ENCODE measurements at regions not wholly inside any gene's neighbourhood (a gene's known extent, or its start where the extent isn't known, plus 50 kb on each side); places are given as distances from the start of the nearest gene placed in this dataset.

DNA sequence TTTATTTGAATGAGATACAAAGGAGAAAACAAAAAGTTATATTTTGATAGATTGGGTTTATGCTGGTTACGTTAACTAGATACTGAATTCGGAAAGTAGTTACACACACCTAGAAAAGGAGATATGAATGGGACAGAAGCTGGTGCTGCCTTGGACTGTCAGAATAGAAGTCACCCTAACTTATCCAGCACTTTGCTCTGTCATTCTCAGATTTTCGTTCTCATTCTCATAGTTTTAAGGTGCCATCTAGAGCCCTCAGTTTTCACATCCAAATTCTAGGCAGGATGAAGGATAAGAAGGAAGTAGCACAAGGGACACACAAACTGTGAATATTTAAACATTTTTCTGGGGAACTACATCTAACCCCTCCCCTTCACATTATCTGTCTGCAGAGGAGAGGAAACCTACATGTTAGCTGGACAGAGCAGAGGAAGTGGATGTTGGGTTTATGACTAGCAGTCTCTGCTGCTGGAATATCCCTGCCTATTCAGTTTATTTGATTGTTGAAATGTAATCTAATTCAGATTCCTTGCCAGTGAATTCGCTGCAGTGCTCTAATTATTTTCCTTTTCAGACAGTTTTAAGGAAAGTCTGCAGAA, 521.9 kb downstream of the FAT4 start:
- ChIA-PET POLR2A (no interaction called here), CTCF (no interaction called here)
- no peaks in the 10 kb centered on the region for H3K9me3 Mint-ChIP-seq
- TF ChIP-seq, protein P1, sequence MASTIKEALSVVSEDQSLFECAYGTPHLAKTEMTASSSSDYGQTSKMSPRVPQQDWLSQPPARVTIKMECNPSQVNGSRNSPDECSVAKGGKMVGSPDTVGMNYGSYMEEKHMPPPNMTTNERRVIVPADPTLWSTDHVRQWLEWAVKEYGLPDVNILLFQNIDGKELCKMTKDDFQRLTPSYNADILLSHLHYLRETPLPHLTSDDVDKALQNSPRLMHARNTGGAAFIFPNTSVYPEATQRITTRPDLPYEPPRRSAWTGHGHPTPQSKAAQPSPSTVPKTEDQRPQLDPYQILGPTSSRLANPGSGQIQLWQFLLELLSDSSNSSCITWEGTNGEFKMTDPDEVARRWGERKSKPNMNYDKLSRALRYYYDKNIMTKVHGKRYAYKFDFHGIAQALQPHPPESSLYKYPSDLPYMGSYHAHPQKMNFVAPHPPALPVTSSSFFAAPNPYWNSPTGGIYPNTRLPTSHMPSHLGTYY (CRISPR knock-in tag; IDR thresholded peaks at IDR 0.05): no peak
- TF ChIP-seq, protein P2, sequence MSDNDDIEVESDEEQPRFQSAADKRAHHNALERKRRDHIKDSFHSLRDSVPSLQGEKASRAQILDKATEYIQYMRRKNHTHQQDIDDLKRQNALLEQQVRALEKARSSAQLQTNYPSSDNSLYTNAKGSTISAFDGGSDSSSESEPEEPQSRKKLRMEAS (CRISPR knock-in tag; IDR thresholded peaks at IDR 0.05): no peak
- no peak for TF ChIP-seq JAZF1 (CRISPR knock-in tag; IDR thresholded peaks at IDR 0.05)
- no peak for TF ChIP-seq HMGA2 (CRISPR knock-in tag; IDR thresholded peaks at IDR 0.05)
- TF ChIP-seq PRRX2 (CRISPR knock-in tag; IDR thresholded peaks at IDR 0.05): no peak
- no peak for TF ChIP-seq ZNF396 (CRISPR knock-in tag; IDR thresholded peaks at IDR 0.05; ENCODE audit: borderline replicate concordance)
- TF ChIP-seq MYBL2 (CRISPR knock-in tag; IDR thresholded peaks at IDR 0.05): no peak
- TF ChIP-seq ZNF317 (CRISPR knock-in tag; IDR thresholded peaks at IDR 0.05; ENCODE audit: borderline replicate concordance, low read depth): no peak
- TF ChIP-seq RELA (CRISPR knock-in tag; IDR thresholded peaks at IDR 0.05; ENCODE audit: borderline replicate concordance): no peak
- TF ChIP-seq GABPB1 (CRISPR knock-in tag; IDR thresholded peaks at IDR 0.05): no peak
- TF ChIP-seq, protein P3, sequence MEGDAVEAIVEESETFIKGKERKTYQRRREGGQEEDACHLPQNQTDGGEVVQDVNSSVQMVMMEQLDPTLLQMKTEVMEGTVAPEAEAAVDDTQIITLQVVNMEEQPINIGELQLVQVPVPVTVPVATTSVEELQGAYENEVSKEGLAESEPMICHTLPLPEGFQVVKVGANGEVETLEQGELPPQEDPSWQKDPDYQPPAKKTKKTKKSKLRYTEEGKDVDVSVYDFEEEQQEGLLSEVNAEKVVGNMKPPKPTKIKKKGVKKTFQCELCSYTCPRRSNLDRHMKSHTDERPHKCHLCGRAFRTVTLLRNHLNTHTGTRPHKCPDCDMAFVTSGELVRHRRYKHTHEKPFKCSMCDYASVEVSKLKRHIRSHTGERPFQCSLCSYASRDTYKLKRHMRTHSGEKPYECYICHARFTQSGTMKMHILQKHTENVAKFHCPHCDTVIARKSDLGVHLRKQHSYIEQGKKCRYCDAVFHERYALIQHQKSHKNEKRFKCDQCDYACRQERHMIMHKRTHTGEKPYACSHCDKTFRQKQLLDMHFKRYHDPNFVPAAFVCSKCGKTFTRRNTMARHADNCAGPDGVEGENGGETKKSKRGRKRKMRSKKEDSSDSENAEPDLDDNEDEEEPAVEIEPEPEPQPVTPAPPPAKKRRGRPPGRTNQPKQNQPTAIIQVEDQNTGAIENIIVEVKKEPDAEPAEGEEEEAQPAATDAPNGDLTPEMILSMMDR (IDR thresholded peaks at IDR 0.05): no peak
- TF ChIP-seq ZNF138 (CRISPR knock-in tag; conservative IDR thresholded peaks at IDR 0.05): no peak
- TF ChIP-seq, protein P4, sequence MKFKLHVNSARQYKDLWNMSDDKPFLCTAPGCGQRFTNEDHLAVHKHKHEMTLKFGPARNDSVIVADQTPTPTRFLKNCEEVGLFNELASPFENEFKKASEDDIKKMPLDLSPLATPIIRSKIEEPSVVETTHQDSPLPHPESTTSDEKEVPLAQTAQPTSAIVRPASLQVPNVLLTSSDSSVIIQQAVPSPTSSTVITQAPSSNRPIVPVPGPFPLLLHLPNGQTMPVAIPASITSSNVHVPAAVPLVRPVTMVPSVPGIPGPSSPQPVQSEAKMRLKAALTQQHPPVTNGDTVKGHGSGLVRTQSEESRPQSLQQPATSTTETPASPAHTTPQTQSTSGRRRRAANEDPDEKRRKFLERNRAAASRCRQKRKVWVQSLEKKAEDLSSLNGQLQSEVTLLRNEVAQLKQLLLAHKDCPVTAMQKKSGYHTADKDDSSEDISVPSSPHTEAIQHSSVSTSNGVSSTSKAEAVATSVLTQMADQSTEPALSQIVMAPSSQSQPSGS (CRISPR knock-in tag; IDR thresholded peaks at IDR 0.05; ENCODE audit: borderline replicate concordance, low read depth): no peak
- TF ChIP-seq FOXJ3 (CRISPR knock-in tag; IDR thresholded peaks at IDR 0.05; ENCODE audit: borderline replicate concordance): no peak
- TF ChIP-seq FOXK1 (CRISPR knock-in tag; IDR thresholded peaks at IDR 0.05): no peak
- TF ChIP-seq ZNF416 (CRISPR knock-in tag; IDR thresholded peaks at IDR 0.05): no peak
- TF ChIP-seq JUN (CRISPR knock-in tag; IDR thresholded peaks at IDR 0.05): no peak
- H3K27me3 Mint-ChIP-seq (ENCODE audit: low read depth): no peaks in the 10 kb centered on the region
- peak; percentile 24; the same call in 1 of the 2 replicates for ATAC-seq
- no peak overlapping the region for H3K4me3 Mint-ChIP-seq
- DNase-seq (ENCODE audit: low spot score): no peak
- no peaks in the 10 kb centered on the region for H3K36me3 Mint-ChIP-seq
- no peak overlapping the region for H3K27ac Mint-ChIP-seq
- H3K4me1 Mint-ChIP-seq: no peaks in the 10 kb centered on the region

DNA sequence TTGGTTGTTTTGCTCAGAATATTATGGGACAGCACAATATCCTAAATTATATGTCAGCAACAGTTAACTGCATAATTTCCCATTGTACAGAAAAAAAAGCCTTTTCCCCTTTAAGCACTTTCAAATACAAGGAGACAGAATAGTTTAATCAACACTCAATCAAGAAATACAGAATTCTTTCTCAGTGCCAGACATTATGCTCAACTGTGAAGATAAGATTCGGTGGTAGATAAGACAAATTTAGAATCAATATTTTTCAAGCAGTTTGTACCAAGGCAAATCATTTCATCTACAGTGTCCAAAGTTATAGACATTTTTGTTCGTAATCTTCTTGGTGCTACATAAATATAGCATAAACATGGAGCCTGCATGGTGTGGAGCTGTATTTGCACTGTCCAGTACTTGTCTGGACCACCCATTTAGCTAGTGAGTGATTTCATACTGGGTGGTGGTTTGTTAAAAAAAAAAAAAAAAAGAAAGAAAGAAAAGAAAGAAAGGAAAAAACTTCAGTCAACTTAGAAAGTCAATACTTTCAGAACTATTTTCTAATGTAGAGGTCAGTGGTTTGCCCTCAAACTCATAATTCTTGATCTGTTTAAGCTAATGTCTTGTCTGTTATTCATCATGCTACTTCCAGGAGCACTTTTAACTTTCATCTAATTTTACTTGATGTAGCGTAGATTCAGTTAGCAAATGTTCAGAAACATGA, 522.9 kb downstream of the FAT4 start:
- no peaks in the 10 kb centered on the region for H3K36me3 Mint-ChIP-seq
- H3K4me3 Mint-ChIP-seq: no peak overlapping the region
- ATAC-seq: no peak
- no peak for DNase-seq (ENCODE audit: low spot score)
- CTCF ChIA-PET: no interaction called here
- H3K9me3 Mint-ChIP-seq: no peaks in the 10 kb centered on the region
- POLR2A ChIA-PET: no interaction called here
- no peak overlapping the region for H3K27ac Mint-ChIP-seq
- H3K4me1 Mint-ChIP-seq: no peaks in the 10 kb centered on the region
- no peaks in the 10 kb centered on the region for H3K27me3 Mint-ChIP-seq (ENCODE audit: low read depth)
- no peak for TF ChIP-seq ZNF263 (CRISPR knock-in tag; IDR thresholded peaks at IDR 0.05; ENCODE audit: low read depth)
- TF ChIP-seq, protein P5, sequence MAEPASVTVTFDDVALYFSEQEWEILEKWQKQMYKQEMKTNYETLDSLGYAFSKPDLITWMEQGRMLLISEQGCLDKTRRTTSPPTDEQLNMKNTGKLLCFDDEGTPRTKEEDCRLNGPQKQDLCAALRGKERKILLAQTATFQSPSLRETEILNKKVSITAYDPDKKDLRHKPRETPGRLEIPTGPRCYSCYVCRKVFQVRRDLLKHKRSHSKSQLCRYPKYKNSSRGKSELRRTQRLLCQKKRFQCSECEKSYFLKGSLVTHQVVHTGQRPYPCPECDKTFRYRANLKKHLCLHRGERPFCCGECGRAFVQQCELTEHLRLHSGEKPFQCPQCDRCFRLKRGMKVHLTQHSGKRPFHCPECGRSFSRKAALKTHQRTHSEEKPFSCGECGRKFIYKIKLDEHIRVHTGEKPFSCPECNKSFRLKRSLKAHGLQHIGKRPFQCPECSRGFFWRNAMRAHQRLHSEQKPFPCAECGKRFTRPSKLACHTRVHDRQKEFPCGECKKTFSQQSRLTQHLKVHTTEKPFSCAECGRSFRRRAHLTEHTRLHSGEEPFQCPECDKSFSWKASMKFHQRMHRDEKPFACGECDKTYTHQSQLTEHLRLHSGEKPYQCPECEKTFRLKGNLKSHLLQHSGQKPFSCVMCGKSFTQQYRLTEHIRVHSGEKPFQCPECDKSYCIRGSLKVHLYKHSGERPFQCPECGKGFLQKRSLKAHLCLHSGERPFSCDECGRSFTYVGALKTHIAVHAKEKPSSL (CRISPR knock-in tag; conservative IDR thresholded peaks at IDR 0.05): no peak
- TF ChIP-seq NFE2L1 (CRISPR knock-in tag; IDR thresholded peaks at IDR 0.05): no peak
- TF ChIP-seq, protein P6, sequence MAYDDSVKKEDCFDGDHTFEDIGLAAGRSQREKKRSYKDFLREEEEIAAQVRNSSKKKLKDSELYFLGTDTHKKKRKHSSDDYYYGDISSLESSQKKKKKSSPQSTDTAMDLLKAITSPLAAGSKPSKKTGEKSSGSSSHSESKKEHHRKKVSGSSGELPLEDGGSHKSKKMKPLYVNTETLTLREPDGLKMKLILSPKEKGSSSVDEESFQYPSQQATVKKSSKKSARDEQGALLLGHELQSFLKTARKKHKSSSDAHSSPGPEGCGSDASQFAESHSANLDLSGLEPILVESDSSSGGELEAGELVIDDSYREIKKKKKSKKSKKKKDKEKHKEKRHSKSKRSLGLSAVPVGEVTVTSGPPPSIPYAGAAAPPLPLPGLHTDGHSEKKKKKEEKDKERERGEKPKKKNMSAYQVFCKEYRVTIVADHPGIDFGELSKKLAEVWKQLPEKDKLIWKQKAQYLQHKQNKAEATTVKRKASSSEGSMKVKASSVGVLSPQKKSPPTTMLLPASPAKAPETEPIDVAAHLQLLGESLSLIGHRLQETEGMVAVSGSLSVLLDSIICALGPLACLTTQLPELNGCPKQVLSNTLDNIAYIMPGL (CRISPR knock-in tag; IDR thresholded peaks at IDR 0.05): no peak
- TF ChIP-seq, protein P7, sequence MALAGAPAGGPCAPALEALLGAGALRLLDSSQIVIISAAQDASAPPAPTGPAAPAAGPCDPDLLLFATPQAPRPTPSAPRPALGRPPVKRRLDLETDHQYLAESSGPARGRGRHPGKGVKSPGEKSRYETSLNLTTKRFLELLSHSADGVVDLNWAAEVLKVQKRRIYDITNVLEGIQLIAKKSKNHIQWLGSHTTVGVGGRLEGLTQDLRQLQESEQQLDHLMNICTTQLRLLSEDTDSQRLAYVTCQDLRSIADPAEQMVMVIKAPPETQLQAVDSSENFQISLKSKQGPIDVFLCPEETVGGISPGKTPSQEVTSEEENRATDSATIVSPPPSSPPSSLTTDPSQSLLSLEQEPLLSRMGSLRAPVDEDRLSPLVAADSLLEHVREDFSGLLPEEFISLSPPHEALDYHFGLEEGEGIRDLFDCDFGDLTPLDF (CRISPR knock-in tag; IDR thresholded peaks at IDR 0.05): no peak
- no peak for TF ChIP-seq TCF7 (CRISPR knock-in tag; IDR thresholded peaks at IDR 0.05; ENCODE audit: low read depth)
- no peak for TF ChIP-seq ZNF317 (CRISPR knock-in tag; IDR thresholded peaks at IDR 0.05; ENCODE audit: borderline replicate concordance, low read depth)
- TF ChIP-seq SOX15 (CRISPR knock-in tag; IDR thresholded peaks at IDR 0.05): no peak
- no peak for TF ChIP-seq JAZF1 (CRISPR knock-in tag; IDR thresholded peaks at IDR 0.05)
- TF ChIP-seq NR1H2 (CRISPR knock-in tag; IDR thresholded peaks at IDR 0.05): no peak
- no peak for TF ChIP-seq ZNF423 (CRISPR knock-in tag; IDR thresholded peaks at IDR 0.05)
